ENCODE measurements at regions not wholly inside any gene's neighbourhood (a gene's known extent, or its start where the extent isn't known, plus 50 kb on each side); places are given as distances from the start of the nearest gene placed in this dataset.

DNA sequence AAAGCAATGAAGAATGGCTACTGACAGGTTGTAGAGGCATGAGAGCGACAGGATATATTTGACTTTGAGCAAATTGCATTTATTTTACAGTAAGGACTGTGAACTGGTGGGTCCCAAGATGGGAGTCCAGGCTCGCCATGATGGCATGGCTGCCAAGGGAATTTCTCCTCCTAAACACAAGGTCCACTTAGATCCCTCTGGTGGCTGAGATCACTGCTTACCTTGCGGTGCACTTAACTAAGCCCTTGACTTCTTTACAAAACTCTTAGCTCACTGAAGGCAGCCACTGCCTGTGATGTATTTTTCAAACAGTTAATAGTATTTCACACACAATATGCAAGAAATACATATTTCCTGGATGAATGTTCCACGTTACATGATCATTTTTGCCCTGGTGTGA, 50.3 kb upstream of the SORBS2 start:
- TF ChIP-seq, protein P1, sequence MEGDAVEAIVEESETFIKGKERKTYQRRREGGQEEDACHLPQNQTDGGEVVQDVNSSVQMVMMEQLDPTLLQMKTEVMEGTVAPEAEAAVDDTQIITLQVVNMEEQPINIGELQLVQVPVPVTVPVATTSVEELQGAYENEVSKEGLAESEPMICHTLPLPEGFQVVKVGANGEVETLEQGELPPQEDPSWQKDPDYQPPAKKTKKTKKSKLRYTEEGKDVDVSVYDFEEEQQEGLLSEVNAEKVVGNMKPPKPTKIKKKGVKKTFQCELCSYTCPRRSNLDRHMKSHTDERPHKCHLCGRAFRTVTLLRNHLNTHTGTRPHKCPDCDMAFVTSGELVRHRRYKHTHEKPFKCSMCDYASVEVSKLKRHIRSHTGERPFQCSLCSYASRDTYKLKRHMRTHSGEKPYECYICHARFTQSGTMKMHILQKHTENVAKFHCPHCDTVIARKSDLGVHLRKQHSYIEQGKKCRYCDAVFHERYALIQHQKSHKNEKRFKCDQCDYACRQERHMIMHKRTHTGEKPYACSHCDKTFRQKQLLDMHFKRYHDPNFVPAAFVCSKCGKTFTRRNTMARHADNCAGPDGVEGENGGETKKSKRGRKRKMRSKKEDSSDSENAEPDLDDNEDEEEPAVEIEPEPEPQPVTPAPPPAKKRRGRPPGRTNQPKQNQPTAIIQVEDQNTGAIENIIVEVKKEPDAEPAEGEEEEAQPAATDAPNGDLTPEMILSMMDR (conservative IDR thresholded peaks at IDR 0.05): no peak
- no peak overlapping the region for H3K27ac ChIP-seq

DNA sequence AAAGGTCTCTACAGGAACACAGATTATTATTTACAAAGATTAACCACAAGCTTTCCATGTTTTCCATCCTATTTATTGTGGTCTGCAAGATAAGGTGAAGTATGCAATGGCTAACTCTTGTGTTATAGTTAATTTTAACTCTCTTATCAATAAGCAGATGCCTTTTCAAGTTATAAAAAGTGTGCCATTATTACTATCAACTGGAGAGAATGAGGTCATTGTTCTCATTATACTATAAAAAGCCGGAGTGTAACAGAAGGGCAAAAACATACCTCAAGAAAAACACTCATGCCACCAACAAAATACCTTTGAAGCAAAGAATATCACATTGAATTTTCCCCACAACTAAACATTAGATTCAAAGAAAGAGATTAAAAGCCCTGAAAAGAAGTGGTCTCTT, 52.0 kb upstream of the SORBS2 start:
- TF ChIP-seq, protein P1 (conservative IDR thresholded peaks at IDR 0.05): no peak
- peak overlapping the region; percentile 96 for H3K27ac ChIP-seq

DNA sequence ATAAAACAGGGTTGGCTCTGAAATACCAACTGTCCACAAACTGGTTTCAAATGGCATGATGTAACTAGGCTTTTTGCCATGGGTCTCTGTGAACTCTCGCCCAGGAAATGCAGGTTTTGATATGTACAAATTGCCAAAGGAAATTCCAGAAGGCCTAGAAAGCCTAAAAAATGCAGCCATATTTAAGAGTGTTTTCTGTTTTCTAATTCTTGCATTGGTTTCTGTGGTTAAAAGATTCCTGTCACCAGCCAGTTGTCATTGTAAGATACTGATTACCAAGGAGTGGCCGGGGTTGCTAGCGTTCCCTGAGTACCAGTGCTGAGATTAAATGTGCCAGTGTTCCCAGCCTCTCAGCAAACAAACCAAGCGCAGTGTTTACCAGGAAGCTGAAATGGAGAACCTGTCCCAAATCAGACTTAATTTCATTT, 53.9 kb upstream of the SORBS2 start:
- peak overlapping the region; percentile 96 for H3K27ac ChIP-seq
- TF ChIP-seq, protein P1 (conservative IDR thresholded peaks at IDR 0.05): no peak

DNA sequence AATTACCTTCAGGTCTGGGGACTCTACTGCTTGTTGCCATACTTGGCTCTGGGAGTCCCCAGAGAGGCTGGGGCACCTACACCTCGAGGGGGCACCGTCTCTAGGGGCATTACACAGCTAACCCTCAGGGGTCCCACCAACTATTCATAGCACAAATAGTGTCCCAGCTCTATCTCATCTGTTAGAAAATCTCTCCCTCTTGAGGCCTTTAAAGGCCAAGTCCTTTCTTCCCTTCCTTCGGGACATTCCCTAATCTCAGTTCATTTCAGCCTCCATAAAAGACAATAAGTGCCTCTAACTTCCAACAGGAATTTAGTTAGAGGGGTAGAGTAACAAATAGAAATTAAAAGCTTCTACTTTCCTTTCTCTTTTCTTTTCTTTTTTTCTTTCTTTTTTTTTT, 55.8 kb upstream of the SORBS2 start:
- TF ChIP-seq, protein P1 (conservative IDR thresholded peaks at IDR 0.05): no peak
- H3K27ac ChIP-seq: peak overlapping the region; percentile 96

DNA sequence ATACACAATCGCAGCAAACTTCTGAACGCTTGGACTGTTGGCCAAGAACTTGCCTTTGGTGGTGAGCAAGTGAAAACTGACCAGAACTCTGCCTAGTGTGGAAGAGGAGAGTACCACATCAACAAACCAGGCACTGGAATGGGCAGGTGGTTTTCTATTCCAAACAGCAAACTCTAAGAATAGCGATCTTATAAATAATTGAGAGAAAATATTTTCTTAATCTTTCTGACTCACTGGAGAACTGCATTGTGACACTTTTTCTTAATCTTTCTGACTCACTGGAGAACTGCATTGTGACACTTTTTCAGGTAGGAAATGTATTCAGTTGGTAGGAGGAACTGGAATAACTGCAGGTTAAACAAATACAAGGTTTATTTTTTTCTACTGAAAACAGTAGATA, 57.0 kb upstream of the SORBS2 start:
- H3K27ac ChIP-seq: no peak overlapping the region; the same call in 1 of the 2 replicates
- TF ChIP-seq, protein P1 (conservative IDR thresholded peaks at IDR 0.05): no peak

DNA sequence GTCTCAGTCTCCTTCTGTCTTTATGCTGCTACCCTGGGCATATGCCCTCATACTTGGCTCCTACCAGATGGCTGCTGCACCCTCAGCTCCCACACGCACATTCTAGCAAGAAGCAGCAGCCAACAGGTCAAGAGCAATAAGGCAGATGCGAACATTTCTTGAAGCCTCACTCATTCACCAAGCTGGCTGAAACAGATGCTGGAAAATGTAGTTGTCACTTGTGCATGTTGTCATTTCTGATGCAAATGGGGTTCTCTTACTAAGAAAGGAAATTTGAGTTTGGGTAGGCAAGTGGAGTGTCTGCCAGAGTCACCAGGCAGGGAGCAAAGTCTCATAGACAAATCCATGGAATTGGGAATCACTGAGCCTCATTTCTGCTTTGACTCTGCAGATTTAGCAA, 57.4 kb upstream of the SORBS2 start:
- H3K27ac ChIP-seq: no peak overlapping the region; the same call in 1 of the 2 replicates
- TF ChIP-seq, protein P1 (conservative IDR thresholded peaks at IDR 0.05): no peak

DNA sequence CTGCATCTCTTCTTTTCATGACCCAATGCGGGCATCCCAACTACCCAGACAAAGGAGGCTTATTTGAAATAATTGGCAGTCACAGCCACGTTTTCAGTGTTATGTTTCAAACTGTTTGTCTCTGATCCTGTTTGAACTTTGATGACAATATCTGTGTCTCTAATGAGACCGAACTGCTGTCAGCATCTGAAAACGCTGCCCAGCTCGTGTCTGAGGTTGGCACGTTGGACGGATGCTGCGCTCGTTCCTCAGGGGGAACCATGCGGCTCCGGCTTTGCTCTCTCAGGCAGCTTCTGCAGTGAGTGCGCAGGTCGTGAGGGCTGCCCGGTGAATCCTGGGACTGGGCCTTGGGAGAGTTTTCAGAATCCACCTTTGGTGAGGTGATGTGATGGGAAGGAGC, 58.4 kb upstream of the SORBS2 start:
- TF ChIP-seq, protein P1 (conservative IDR thresholded peaks at IDR 0.05): no peak

More for the DNA sequence above, 58.4 kb upstream of the SORBS2 start:
- peak overlapping the region; percentile 18; the same call in 1 of the 2 replicates for H3K27ac ChIP-seq
